ENCODE measurements at regions not wholly inside any gene's neighbourhood (a gene's known extent, or its start where the extent isn't known, plus 50 kb on each side); places are given as distances from the start of the nearest gene placed in this dataset.
"Not testable (repeated sequence)": the region's sequence is repeated elsewhere in the genome, so short reads cannot be mapped to it uniquely, and the experiment has no call there.

DNA sequence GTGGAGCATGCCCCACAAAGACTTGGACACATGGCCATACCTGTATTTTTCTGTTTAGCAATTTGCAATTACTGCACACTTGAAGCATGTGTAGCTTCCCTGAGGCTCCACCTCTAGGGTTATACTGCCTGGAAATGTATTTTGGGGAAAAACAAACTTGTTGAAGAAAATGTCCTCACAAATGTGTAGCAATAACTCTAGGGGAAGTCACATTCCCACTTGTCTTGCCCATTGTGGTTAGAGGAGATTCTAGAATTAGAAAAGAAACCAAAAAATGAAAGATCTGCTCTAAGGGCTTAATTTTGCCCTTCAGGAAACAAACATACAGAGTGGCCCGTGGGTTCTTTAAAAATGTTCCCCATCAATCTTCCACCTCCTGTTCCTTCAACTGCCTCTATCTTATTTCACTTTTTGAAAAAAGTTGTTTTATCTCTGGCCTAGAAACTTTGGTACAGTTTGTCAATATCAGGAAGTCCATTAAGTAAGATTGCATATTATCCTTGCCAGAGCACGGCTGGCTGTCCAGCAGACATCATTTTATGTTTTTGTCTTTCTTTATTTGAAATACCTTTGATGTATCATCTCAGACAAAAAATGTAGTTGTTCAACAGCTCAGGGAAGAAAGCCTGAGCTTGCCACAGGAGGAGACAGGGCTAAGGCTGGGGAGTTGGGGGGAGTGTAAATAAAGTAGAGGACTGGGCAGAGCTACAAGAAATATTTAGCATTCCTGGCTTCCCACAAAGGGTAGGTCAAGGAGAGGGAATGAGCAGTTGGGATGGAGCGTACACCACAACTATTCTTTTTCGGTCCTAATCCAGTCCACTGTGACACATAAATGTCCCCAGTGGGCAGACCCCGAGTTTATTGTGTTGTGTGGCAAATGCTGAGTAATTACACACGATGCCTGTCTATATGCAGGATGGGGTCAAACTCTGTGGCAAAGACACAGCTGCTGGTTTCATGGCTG is 96.8 kb upstream of the CDC42EP3 start:
- H3K9me3 Mint-ChIP-seq = no peaks in the 10 kb centered on the region
- no peak for DNase-seq (ENCODE audit: low spot score)
- peaks cover 4% of the 10 kb centered on the region for H3K4me1 Mint-ChIP-seq (ENCODE audit: low read depth)
- H3K27ac Mint-ChIP-seq = no peak overlapping the region
- H3K36me3 Mint-ChIP-seq (ENCODE audit: low read depth) = no peaks in the 10 kb centered on the region
- no peak overlapping the region for H3K4me3 Mint-ChIP-seq
- H3K27me3 Mint-ChIP-seq (ENCODE audit: low read depth) = peaks cover 4% of the 10 kb centered on the region

DNA sequence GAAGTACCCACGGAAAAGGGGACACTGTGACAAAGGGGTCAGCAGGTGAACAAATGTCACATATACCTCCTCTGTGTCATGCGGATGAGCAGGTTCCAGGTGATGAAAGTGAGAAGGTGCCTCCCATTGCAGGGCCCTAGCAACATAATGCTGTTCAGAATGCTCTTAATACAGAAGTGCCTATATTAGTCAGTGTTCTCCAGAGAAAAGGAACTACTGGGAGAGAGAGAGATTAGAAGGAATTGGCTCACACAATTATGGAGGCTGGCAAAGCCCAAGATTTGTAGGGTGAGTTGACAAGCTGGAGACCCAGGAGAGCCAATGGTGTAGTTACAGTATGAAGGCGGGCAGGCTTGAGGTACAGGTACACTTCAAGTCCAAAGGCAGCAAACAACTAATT is 98.1 kb upstream of the CDC42EP3 start:
- H3K27me3 Mint-ChIP-seq (ENCODE audit: low read depth) = peaks cover 4% of the 10 kb centered on the region
- H3K27ac Mint-ChIP-seq = no peak overlapping the region
- DNase-seq (ENCODE audit: low spot score) = no peak
- peaks cover 4% of the 10 kb centered on the region for H3K4me1 Mint-ChIP-seq (ENCODE audit: low read depth)
- H3K4me3 Mint-ChIP-seq = no peak overlapping the region
- H3K36me3 Mint-ChIP-seq (ENCODE audit: low read depth) = no peaks in the 10 kb centered on the region
- peaks cover 3% of the 10 kb centered on the region for H3K9me3 Mint-ChIP-seq

DNA sequence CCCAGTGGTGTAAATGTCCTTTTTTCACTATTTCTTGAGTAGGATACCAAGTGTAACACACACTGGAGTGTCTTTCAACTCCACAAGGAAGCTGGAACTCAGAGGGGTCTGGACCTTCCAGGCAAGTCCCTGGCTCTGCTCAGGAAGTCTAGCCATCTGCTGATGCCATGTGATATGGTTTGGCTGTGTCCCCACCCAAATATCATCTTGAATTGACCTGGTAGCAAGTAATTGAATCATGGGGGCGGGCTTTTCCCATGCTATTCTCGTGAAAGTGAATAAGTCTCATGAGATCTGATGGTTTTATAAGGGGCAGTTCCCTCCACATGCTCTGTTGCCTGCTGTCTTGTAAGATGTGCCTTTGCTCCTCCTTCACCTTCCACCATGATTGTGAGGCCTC is 99.4 kb upstream of the CDC42EP3 start:
- DNase-seq (ENCODE audit: low spot score) = no peak

DNA sequence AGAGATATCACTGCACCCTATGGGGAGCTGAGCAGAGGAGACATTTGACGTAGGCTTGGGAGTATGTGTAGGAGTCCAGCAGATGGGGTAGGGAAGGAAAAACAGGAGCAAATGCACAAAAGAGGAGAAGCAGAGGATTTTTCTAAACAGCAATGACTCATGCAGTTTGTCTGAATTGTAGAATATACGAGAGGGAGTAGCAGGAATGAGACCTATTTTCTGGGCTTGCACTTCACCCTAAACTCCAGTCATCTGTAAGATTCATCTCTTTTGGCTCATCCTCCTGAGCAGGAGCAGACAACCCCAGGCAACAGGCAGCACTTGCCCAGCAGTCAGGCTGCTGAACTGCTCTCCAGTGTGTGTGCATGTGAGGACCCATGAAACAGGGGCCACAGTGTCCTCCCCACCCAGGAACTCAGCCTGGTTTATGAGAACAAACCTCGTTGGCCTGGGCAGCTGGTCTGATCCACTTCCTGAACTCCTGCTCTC is 100.2 kb upstream of the CDC42EP3 start:
- Mint-ChIP-seq H3K4me3 (no peak overlapping the region), H3K9me3 (peaks cover 9% of the 10 kb centered on the region), H3K4me1 (ENCODE audit: low read depth) (peaks cover 4% of the 10 kb centered on the region), H3K27me3 (ENCODE audit: low read depth) (peaks cover 4% of the 10 kb centered on the region), H3K27ac (no peak overlapping the region), H3K36me3 (ENCODE audit: low read depth) (no peaks in the 10 kb centered on the region)
- no peak for DNase-seq (ENCODE audit: low spot score)

More for the DNA sequence above, 99.4 kb upstream of the CDC42EP3 start:
- Mint-ChIP-seq H3K27ac (no peak overlapping the region), H3K27me3 (ENCODE audit: low read depth) (peaks cover 4% of the 10 kb centered on the region), H3K36me3 (ENCODE audit: low read depth) (no peaks in the 10 kb centered on the region), H3K4me1 (ENCODE audit: low read depth) (peaks cover 4% of the 10 kb centered on the region), H3K9me3 (peaks cover 9% of the 10 kb centered on the region), H3K4me3 (no peak overlapping the region)

DNA sequence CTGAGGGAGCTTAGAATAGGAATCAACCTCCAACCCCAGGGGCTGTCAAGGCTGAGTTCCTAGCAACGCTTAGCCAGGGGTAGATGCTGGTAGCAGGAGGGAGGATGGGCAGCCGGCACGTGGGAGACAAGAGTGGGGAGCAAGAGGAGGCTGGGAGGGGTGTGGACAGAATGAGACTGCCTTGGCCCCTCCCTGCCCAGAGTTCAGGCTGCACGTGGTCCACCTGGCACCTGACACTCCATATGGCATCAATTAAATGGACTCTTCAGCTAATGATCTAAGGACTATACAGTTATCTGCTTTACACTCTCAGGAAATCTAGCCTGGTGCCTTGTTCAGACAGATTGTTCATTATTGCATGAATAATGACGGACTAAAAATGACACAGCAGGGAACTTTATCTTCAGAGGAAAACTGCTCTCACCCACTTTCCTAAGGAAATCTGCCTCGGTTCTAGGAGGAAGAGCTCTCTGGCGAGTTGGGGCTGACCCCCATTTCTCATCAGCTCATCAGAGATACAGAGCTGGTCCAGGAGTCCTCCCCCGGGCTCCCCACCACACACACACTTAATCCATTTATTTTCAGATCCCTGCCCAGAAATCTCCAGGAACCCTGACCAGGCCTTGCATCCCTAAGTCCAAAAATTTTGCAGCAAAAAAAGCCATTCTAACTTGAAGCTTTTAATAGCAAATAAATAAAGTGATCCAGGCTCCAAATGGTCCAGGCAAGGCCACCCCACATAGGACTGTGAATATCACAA is 102.1 kb upstream of the CDC42EP3 start:
- H3K36me3 Mint-ChIP-seq (ENCODE audit: low read depth) = no peaks in the 10 kb centered on the region
- H3K27me3 Mint-ChIP-seq (ENCODE audit: low read depth) = no peaks in the 10 kb centered on the region
- H3K4me1 Mint-ChIP-seq (ENCODE audit: low read depth) = no peaks in the 10 kb centered on the region
- no peak overlapping the region for H3K27ac Mint-ChIP-seq
- H3K9me3 Mint-ChIP-seq = peaks cover 9% of the 10 kb centered on the region
- DNase-seq (ENCODE audit: low spot score) = no peak
- H3K4me3 Mint-ChIP-seq = no peak overlapping the region

DNA sequence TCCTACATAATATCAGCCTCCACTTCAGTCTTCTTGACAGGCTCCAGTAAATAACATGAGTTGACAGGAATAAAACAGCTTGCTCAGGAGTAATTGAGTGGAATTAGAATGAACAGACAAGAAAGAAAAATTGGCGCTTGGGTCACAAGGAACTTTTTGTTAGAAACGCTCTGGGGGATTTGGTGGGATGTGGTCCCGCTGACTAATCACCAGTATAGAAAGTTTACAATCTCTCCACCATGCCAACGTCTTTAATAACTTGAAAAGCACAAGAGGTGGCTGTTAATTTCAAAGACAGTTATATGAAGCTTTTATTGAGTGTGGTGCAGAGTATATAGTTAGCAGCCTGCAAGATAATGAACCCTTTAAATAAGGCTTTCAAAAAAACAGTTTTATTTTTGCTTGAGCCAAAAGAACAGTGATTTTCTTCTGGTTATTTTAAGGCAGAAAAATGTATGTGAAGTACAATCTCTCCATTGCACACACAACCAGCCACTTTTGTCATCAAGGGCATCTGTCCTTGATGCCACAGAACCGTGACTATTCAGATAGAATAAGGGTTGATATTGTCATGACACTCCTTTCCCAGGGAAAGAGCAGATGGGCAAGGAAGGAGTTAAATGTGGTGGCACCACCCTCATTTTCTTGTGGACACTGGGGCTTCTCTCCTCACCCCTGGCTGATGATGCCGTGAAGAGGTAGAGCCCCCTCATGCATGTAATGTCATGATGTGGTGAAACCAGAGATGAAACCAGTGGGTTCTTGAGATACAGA is 102.9 kb upstream of the CDC42EP3 start:
- not testable (repeated sequence) for H3K27me3 Mint-ChIP-seq (ENCODE audit: low read depth); H3K4me1 Mint-ChIP-seq (ENCODE audit: low read depth); DNase-seq (ENCODE audit: low spot score)

DNA sequence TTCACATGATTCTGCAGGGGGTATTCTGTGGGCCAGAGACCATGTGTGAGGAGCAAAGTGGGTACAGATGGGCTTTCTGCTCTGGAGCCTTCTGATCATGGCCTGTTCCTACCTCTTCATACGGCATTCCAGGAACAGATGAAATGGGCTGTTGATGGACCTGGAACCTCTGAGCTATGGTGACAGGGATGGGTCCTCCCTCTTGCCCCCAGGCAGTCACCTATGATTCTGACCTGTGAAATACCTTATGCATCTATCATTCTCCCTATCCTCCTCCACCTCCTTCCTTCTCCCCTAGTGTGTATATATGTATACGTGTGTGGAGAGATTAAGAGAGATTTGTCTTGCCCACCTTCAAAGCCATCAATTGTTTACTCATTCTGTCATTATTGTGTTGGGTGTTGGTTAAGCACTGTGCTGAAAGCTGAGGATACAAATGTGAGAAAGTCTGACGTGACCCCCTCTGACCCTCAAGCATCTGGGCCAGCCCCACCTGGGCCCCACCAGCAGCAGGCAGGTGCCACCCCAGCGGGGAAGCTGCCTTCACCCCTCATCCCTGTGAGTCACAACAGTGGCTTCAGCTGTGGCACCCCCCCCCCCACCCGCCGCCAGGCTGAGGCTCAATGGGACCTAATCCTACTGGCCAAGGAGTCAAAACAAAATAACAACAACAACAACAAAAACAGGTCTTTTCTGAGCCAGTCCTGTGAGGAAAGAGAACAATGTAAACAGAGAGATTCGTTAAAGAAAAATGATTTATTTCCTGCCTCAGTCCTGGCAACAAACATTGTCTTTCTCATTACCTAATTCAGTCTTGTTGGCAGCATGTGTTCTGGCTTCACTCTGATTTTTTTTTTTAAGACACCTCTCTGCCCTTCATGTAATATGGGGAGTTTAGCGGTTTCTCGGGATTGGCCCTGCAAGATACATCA is 103.8 kb upstream of the CDC42EP3 start:
- Mint-ChIP-seq H3K27me3 (ENCODE audit: low read depth) (no peaks in the 10 kb centered on the region), H3K4me1 (ENCODE audit: low read depth) (no peaks in the 10 kb centered on the region), H3K27ac (no peak overlapping the region), H3K36me3 (ENCODE audit: low read depth) (no peaks in the 10 kb centered on the region), H3K4me3 (no peak overlapping the region), H3K9me3 (peaks cover 9% of the 10 kb centered on the region)
- no peak for DNase-seq (ENCODE audit: low spot score)

More for the DNA sequence above, 102.9 kb upstream of the CDC42EP3 start:
- H3K4me3 Mint-ChIP-seq; H3K9me3 Mint-ChIP-seq; H3K36me3 Mint-ChIP-seq (ENCODE audit: low read depth); H3K27ac Mint-ChIP-seq: not testable (repeated sequence)

DNA sequence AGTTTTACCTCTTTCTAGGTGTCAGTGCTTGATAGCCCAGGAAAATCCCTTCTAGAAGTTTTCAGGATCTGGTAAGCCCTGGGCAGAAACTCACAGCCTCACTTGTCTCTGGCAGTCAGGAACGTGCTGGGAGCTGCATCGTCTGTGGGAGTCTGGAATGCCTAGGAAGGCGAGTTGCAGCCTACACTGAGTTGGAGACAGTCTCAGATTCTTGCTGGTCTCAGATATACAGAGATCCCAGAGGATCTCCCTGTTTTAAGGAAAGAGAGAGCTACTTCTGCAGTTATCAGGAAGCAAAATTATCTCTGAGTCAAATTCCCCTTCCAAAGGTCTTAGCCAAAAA is 104.4 kb upstream of the CDC42EP3 start:
- Mint-ChIP-seq H3K4me1 (ENCODE audit: low read depth) (no peaks in the 10 kb centered on the region), H3K9me3 (peaks cover 9% of the 10 kb centered on the region), H3K27me3 (ENCODE audit: low read depth) (no peaks in the 10 kb centered on the region), H3K27ac (no peak overlapping the region), H3K4me3 (no peak overlapping the region), H3K36me3 (ENCODE audit: low read depth) (no peaks in the 10 kb centered on the region)
- no peak for DNase-seq (ENCODE audit: low spot score)

DNA sequence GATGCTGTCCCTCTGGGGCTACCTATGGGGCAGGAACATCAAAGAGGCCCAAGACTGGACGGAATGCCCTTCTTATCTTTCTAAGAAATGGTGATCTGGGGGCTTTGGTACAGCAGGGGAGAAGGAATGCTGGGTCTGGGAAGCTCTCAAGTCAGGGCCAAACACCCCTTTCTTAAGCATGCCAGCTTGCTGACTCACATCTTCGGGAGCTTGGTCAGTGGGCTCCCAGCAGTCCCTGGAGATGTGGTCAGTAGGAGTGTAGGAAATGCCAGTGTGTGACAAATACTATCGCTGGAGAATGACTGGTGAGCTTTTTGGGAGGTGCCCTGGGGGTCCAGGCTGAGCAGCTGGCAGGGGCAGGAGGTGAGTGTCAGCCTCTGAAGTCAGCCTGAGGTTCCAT is 105.0 kb upstream of the CDC42EP3 start:
- Mint-ChIP-seq H3K9me3 (peaks cover 9% of the 10 kb centered on the region), H3K4me3 (no peak overlapping the region), H3K36me3 (ENCODE audit: low read depth) (no peaks in the 10 kb centered on the region), H3K27me3 (ENCODE audit: low read depth) (no peaks in the 10 kb centered on the region), H3K4me1 (ENCODE audit: low read depth) (no peaks in the 10 kb centered on the region), H3K27ac (no peak overlapping the region)
- DNase-seq (ENCODE audit: low spot score) = no peak

DNA sequence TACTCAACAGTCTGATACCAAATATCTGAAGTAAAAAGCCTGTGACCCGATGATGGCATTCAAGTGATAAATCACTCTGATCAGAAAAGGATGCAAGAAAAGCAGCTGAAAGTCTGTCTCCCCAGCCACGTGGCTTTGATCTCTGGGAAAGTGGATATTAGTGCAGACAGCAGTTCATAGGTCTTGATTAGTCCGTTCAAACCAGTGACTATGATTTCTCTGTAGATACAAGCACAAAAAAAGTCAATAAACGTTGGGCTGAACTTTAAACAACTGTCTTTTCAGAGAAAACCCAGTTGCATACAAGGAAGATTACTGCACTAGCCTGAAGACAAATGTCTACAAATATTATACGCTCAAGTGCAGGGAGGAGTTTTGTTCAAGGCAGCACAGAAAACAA is 107.7 kb upstream of the CDC42EP3 start:
- H3K4me1 Mint-ChIP-seq (ENCODE audit: low read depth) = no peaks in the 10 kb centered on the region
- DNase-seq (ENCODE audit: low spot score) = no peak
- H3K27ac Mint-ChIP-seq = no peak overlapping the region
- peaks cover 9% of the 10 kb centered on the region for H3K9me3 Mint-ChIP-seq
- no peaks in the 10 kb centered on the region for H3K27me3 Mint-ChIP-seq (ENCODE audit: low read depth)
- H3K4me3 Mint-ChIP-seq = no peak overlapping the region
- no peaks in the 10 kb centered on the region for H3K36me3 Mint-ChIP-seq (ENCODE audit: low read depth)

DNA sequence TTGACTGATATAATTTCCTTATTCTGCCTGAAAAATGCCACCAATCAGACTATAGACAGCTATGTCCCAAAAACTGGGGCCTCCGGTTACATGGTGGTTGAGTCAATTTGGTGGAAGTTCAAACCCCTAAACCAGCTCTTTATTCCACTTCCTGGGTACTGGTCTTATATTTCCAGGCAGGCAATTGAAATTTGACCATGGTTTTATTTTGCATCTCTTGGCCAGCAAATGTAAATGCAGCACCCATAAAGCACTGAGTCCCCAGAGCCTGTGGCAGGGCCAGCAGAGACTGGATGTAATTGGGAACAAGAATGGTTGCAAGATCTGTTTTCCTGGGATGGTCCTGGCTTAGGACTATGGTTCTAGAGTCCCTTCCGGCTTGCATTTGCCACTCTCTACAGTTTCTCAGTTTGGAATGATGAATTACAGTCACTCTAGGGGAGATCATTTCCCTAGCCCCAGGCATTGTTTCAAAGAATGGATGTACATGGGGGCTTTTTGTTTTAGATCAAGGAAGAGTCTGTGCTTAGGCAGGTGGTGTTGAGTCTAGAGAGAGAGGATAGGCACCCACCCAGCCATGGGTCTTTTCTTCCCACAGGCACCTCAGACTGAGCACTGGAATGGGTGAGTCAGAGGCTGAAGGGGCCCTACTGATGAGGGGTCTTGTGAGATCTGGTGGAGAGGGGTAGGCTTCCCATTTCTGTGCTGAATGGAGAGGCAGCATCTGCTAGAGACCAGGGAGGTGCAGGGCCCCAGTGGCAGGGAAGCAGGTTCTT is 108.4 kb upstream of the CDC42EP3 start:
- no peak overlapping the region for H3K27ac Mint-ChIP-seq
- no peaks in the 10 kb centered on the region for H3K27me3 Mint-ChIP-seq (ENCODE audit: low read depth)
- no peaks in the 10 kb centered on the region for H3K36me3 Mint-ChIP-seq (ENCODE audit: low read depth)
- DNase-seq (ENCODE audit: low spot score) = no peak
- no peak overlapping the region for H3K4me3 Mint-ChIP-seq
- H3K9me3 Mint-ChIP-seq = peaks cover 4% of the 10 kb centered on the region
- H3K4me1 Mint-ChIP-seq (ENCODE audit: low read depth) = no peaks in the 10 kb centered on the region

DNA sequence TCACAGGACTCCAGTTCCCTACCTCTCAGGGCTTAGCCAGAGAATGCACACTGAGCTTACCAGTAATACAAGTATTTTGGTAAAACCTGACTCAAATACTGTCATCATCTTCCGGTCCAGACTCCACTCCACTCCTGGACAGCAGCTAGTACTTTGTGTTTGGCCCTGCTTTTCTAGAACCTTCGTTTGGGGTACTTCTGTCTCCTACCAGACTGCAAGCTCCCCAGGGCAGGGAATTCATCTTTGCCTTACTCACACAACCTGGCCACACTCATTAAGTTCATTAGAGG is 108.9 kb upstream of the CDC42EP3 start:
- Mint-ChIP-seq H3K27me3 (ENCODE audit: low read depth) (no peaks in the 10 kb centered on the region), H3K9me3 (no peaks in the 10 kb centered on the region), H3K27ac (no peak overlapping the region), H3K36me3 (ENCODE audit: low read depth) (no peaks in the 10 kb centered on the region), H3K4me1 (ENCODE audit: low read depth) (no peaks in the 10 kb centered on the region), H3K4me3 (no peak overlapping the region)
- no peak for DNase-seq (ENCODE audit: low spot score)

Measured in T-helper 2 cell treated with Interferon-gamma antibody and Interleukin-4, amounts not matched to agents 5 μg/mL and 100 μg/mL, for 36 hours (primary cell).